H1 (cell line): ENCODE measurements at regions not wholly inside any gene's neighbourhood (a gene's known extent, or its start where the extent isn't known, plus 50 kb on each side); places are given as distances from the start of the nearest gene placed in this dataset.

ENCODE experiments used
- ASH2L ChIP-seq: fragments of 200-600, 300-600 bp; sonication (generic); IDR thresholded peaks from one replicate; pipeline ENCODE4 v1.7.1; 2017; ENCODE audit warnings: low read length
- RFX5 ChIP-seq: IDR thresholded peaks from 2 replicates; pipeline ENCODE4 v1.6.1; 2011; ENCODE audit warnings: low read depth, low read length, improper control_type of control experiment, borderline replicate concordance
- RNF2 ChIP-seq: fragments of 200-900, 300-1000 bp; sonication (generic); IDR thresholded peaks from 2 replicates; pipeline ENCODE4 v1.7.1; 2016; ENCODE audit warnings: borderline replicate concordance, low read depth, mild to moderate bottlenecking, antibody characterized with exemption, low read length; ENCODE audit not compliant: poor library complexity, severe bottlenecking; ENCODE audit errors: missing control alignments
- TAF1 ChIP-seq: IDR thresholded peaks from 2 replicates; pipeline ENCODE4 v1.6.1; 2011; ENCODE audit warnings: mild to moderate bottlenecking, low read depth, low read length
- ZNF274 ChIP-seq: IDR thresholded peaks from 2 replicates; pipeline ENCODE4 v1.7.0; 2012; ENCODE audit warnings: low read length, borderline replicate concordance; ENCODE audit errors: extremely low read depth

DNA sequence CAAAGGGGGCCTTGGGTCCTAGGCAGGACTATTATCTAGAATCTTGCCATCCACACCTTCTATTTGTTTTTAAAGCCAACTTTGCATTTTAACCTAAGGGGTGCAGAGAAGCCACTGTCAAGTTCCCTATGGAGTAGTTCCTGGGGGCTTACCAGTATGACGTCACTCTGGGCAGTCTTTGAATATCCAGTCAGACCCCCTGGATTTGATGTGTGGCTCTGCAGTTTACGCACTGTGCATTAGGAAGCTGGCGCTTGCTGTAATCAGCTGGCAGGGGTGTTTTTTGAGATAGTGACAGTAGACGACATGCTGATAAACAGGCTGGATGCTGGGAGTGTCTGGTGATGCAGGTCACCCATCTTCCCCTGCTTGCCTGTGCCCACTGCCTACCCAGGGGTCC, 892.7 kb upstream of the ZNF722 start (continued):
- TF ChIP-seq TAF1 (no peak), RFX5 (no peak), RNF2 (no peak), ASH2L (no peak), ZNF274 (no peak)
